ENCODE measurements at regions not wholly inside any gene's neighbourhood (a gene's known extent, or its start where the extent isn't known, plus 50 kb on each side); places are given as distances from the start of the nearest gene placed in this dataset.
A peak's percentile ranks its signal among the peaks of the same experiment; 100 is the strongest.
"Not testable (repeated sequence)": the region's sequence is repeated elsewhere in the genome, so short reads cannot be mapped to it uniquely, and the experiment has no call there.

DNA sequence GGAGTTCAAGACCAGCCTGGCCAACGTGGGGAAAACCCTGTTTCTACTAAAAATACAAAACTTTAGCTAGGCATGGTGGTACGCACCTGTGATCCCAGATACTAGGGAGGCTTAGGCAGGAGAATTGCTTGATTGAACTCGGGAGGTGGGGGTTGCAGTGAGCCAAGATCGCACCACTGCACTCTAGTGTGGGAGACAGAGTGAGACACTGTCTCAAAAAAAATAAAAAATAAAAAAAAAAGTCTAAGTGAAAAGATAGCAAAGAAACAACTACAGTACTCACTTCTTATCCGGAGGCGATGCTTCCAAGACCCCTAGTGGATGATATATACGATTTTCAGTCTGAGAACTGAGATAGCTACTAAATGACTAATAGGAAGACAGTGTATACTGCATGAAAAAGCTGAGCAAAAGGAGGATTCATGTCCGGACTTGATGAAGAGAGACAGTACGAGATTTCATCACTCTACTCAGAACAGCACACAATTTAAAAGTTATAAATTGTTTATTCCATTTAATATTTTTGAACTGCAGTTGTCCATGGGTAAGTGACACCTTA, 138.7 kb upstream of the GOLGA6L6 start:
- DNase-seq (ENCODE audit: low read depth in 2 of 3, low spot score in 1 of 3), result not testable (repeated sequence)

DNA sequence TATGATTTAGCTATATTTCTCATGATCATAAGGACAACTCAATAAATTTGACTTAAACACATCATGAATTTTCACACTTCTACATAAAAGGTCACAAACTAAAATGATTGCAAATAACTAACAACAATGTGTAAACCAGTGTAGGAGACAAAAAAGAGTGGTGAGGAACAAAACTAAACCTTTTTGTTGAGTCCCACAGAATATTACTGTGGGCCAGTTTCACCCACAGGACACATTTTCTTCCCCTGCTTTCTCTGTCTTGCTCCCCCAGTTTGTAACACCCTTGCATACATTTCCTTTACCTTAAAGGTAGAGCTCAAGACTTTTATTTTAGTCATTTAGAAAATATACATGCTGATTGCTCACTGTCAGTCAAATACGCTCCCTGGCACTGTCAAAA, 130.9 kb upstream of the GOLGA6L6 start:
- DNase-seq (ENCODE audit: low read depth in 2 of 3, low spot score in 1 of 3), result no peak

DNA sequence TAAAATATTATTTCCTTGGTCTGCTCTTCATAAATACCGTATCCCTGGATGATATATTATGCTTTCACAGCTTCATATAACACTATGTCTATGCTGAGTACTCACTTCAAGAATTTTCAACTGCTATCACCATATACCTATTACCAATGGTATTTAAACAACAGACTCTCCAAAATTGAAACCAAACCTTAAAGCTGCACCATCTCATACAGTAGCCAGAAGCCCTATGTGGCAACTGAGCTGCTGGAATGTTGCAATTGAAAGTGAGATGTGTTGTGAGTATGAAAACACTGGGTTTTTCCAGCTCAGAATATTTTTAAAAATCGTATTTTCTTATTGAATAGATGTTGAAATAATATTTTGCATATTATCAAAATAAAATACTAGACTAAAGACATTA, 130.1 kb upstream of the GOLGA6L6 start:
- DNase-seq (ENCODE audit: low read depth in 2 of 3, low spot score in 1 of 3), result no peak

DNA sequence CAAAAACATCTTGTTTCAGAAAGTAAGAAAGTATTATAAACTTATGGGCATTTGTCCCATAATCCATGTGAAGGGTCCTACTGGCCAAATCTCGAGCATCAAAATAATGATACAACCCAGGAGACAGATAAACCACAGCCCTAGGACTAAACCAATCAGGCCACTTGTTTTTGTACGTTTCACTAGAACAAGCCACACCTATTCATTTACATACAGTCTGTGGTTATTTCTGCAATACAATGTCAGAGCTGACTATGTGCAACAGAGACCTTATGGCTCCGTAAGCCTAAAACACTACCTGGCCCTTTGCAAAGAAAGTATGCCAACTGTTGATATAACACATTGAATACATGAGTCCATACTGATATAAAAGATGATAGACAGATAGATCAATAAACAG, 124.8 kb upstream of the GOLGA6L6 start:
- not testable (repeated sequence) for DNase-seq (ENCODE audit: low read depth in 2 of 3, low spot score in 1 of 3)

DNA sequence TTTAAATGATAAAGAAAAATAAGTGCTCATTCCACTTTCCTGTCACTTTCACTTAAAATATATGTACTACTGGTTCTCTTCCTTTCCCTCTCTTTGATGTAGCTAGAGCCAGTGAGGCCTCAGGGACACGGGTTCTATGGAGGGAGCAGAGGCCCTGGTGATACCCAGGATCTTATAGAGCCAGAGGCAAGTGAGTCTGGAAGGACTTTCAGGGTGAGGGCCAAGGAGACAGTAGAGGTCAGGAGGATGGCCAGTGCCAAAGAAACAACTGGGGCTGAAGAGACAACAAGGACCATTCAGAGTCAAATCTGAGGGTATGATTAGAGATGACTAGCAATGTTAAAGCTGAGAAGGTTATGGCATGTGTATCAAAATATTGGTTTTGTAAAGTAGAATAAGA, 124.1 kb upstream of the GOLGA6L6 start:
- no peak for DNase-seq (ENCODE audit: low read depth in 2 of 3, low spot score in 1 of 3)

DNA sequence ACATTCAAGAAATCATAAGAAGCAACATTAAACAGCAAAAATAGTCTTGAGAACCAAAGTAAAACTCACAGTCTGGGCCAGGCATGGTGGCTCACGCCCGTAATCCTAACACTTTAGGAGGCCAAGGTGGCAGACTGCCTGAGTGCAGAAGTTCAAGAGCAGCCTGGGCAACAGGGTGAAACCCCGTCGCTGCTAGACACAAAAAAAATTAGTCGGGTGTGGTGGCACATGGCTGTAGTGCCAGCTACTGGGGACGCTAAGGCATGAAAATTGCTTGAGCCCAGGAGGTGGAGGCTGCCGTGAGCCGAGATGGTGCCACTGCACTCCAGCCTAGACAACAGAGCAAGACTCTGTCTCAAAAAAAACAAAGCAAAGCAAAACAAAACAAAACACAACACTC, 117.7 kb upstream of the GOLGA6L6 start:
- no peak for DNase-seq (ENCODE audit: low read depth in 2 of 3, low spot score in 1 of 3)

DNA sequence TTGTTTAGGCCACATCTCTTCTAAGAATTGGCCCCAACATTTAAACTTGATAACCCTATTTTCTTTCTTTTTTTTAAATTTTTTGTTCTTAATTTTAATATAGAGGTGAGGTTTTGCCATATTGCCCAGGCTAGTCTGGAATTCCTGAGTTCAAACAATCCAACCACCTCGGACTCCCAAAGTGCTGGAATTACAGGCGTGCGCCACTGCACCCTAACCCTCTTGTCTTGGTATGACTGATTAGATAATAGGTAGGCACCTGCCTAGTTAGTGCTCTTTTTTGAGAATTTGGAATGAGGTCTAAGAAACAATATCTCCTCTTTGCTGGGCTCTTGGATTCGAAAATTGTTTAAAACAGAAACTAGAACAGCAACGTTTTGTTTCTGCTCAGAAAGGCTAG, 116.4 kb upstream of the GOLGA6L6 start:
- DNase-seq (ENCODE audit: low read depth in 2 of 3, low spot score in 1 of 3), result no peak

DNA sequence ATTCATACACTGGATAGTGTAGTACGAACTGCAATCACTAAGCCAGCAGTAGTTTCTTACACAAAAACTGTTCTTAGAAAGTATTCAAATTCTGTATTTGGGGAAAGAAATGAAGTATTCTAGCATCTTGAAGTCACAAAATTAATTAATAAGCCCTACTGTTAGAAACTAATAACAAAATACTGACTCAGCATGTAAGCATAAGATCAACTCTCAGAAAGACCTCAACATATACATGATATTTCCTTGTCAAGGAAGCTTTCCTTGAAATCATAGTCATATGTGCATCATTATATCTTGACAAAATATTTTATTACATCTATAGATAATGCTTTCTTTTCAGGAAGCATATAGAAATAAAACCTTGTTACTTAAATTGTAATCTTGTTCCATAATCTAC, 115.5 kb upstream of the GOLGA6L6 start:
- no peak for DNase-seq (ENCODE audit: low read depth in 2 of 3, low spot score in 1 of 3)

DNA sequence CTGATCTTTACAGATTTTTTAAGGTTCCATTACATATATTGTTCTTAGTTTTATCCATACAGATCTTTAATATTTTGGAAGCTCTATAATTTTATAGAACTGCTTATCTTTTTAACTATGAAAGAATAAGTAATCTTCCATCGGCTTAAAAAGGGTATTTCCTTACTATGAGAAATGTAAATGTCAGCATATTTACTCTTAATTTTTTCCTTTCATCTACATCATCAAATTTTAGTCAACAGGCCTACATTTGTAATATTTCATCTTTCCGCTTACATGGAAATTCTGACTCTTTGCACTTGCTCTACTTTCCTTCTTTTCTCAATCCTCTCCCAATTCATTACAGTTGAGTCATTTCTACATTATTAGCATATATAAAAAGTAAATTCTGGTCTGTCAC, 111.3 kb upstream of the GOLGA6L6 start:
- no peak for DNase-seq (ENCODE audit: low read depth in 2 of 3, low spot score in 1 of 3)

DNA sequence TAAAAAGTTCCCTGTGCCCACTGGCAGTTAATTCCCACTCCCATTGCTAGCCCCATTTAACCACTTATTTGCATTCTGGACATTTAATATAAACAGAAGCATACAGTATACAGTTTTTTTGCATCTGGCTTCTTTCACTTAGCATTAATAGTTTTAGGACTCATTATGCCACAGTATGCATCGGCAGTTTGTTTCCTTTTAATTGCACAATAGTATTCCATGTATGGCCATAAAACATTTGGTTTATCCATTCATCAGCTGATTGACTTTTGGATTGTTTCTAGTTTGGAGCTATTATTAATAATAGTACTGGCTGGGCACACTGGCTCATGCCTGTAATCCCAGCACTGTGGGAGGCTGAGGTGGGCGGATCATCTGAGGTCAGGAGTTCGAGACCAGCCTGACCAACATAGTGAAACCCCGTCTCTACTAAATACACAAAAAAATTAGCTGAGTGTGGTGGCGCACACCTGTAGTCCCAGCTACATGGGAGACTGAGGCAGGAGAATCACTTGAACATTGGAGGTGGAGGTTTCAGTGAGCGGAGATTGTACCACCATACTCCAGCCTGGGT, 106.9 kb upstream of the GOLGA6L6 start:
- DNase-seq (ENCODE audit: low read depth in 2 of 3, low spot score in 1 of 3), result not testable (repeated sequence)

DNA sequence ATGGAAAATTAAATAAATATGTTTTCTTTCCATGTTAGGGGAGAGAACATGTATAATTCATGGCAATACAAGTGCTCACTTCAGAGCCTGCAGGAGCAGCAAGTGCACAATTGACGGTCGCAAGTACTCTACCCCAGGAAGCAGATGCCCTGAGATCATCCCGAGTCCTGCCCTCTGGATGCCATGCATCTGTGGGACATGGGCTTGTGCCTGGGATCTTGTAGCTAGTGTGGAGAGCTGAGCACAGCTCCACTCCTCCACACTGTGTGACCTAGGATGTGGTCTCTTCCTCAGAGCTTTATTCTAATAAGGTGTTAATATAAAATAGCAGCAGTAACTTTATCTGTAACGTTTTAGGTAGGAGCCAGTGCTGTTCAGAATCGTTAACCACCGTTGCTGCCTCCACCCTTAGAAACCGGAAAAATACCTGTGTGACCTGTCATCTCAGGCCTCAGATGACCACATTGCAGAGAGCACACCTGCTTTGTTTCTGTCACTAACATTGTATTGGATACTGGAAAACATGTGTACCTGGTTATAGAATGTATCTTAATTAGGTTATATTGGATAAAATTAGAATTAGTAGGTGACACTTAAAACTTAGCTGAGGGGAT, 105.0 kb upstream of the GOLGA6L6 start:
- DNase-seq (ENCODE audit: low read depth in 2 of 3, low spot score in 1 of 3), result no peak

DNA sequence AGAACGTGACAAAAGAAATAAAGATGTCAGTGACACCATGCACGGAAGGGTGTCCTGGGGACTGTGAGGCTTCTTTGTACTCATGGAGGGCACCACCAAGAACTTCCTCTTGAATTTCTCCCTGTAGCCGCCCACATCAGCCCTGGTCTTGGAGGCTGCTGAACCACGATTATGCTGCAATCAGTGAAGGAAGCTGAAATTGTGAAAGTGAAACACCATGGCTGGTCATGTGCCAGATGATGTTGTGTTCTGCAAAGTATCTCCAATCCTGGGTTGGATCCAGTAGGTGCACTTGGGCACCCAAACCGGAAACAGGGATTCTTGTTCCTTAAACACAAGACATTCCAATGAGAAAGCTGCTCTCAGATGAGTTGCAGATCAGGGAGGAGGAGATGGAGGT, 104.4 kb upstream of the GOLGA6L6 start:
- peak in 2 of 3 donors; percentile 12 to 16 for DNase-seq (ENCODE audit: low read depth in 2 of 3, low spot score in 1 of 3)

DNA sequence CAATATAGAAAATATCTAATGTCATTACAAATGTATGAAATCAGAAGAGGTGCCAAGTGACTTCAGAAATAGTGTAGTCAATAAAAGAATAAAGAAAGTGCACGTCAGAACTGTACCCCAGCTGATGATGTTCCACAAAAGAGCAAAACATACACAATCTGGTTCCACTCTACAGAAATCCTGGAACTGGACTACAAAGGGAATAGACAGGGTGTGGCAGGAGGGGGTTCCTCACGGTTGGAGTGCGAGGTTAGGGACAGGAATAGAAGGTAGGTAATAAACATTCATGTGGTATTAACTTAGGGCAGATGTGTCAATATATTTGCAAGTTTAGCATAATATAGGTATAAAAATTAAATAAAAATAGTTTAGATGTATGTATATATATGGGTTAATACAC, 103.3 kb upstream of the GOLGA6L6 start:
- DNase-seq (ENCODE audit: low read depth in 2 of 3, low spot score in 1 of 3), result no peak

DNA sequence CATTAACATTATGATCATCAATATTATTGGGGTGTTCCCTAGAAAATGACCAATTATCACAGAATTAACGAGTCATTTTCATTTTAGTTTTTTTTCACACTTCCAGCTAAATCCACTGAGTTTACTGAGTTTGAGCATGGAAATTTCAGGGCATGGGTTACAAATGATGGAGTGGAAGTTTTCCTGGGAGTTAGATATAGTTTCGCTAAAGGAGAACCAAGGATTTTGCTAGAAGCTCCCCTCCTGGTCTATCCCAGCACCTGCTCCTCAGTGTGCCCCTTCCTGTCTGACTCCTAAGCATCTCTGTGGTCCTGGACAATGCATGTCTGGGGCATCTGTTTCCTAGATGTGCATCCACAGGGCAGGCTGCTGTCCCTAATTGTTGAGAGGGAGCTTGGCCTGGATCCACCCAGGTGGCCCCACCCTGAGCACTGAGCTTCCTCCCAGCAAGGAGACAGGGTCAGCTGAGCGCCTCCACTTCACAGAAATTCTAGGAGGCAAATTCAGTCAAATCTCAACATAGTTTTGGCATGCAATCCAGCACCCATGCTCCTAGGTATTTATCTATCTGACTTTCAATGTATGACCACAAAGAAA, 102.3 kb upstream of the GOLGA6L6 start:
- no peak for DNase-seq (ENCODE audit: low read depth in 2 of 3, low spot score in 1 of 3)

DNA sequence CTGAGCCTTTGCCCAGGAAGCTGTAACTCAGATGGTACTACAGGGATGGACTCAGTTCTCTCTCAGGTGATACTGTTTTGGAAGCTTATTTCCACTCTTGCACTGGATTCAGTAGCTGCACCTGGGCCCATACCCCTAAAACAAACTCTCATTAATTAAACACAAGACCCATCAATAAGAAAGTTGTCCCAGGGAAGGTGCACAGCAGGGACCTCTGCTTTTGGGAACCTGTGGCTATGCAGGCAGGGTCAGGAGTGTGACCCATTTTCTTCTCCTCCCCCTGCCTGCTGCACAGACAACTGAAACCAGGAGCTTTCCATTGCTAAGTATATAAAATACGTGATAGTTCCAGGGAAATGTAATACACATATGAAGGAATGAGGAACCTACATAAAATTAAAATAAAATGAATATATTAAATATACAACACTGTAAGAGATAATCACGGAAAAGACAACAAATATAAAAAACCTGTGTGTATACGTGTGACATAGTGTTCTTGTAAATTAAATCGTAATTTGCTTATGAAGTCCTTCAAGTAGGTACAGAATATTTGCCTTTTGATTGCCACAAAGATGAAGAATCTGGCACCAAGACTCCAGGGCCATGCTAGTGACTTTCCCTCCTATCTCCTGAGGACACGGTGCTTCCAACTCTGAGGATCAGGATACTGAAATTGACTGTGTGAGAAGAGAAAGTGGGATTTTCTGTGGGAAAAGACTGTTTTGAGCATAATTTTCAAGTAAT, 101.6 kb upstream of the GOLGA6L6 start:
- DNase-seq (ENCODE audit: low read depth in 2 of 3, low spot score in 1 of 3), result no peak

DNA sequence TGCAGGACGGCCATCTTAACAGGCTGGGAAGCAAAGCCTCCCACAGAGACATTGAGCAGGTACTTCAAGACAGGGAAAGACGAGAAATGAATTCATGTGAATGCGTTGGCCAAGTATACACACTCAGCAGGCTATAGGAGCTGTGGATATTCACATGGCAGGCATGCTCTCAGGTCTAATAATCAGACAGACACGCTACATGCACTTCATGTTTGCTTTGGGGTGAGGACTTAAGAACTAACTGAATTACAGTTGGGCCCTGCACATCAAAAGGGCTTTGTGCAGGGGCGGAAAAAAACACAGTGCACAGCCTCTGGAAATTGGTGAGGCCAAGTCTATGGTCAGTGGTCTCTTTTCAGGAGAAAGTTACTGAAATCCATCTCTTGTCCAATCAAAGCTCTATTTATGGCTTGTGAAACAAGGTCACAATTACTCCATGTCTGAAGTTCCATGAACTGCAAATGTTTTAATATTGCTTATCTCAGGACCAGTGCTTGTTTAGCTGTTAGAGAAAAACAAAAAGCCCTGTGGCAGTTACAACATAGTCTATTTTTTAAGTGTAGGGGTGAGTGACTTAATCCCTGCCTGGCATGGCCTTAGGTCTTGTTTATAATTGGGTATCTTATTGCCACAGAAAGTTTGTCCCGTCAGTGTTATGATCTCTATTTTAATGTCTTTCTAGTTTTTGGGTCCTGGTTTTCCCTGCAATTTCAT, 100.6 kb upstream of the GOLGA6L6 start:
- DNase-seq (ENCODE audit: low read depth in 2 of 3, low spot score in 1 of 3), result no peak

DNA sequence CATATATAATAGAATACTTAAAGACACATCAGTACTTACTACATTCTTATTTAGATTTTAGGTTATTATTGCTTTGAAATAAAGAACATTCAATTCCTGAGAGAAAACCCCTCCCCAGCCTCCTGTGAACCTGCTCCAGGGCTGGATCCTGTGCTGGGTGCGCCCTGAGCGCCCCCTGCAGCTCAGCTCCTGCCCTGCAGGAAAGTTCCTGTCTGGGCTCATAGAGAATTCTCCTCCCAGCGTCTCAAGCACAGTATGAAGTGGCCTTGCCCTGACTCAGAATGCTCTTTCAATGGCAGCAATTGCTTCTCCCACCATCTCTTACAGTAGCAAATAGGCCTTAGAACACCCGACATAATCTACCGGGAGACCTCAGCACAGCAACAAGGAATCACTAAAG, 98.8 kb upstream of the GOLGA6L6 start:
- not testable (repeated sequence) for DNase-seq (ENCODE audit: low read depth in 2 of 3, low spot score in 1 of 3)

DNA sequence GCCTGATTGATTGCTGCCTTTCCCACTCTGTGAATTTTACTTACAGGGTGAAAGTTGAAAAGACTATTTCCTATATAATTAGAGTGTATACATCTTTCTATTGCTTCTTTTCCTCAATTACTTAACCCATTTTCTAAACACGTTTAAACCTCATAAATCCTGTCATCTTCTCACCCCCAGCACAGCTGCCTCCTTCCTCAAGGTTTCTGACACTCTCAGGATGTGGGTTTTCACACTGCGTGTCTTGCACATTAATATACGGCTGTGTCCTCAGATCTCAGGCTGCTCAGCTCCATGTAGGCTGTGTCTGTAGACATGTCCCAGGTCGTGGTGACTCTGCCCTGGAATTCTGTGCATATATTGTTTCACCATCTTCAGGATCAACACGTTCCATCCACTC, 97.6 kb upstream of the GOLGA6L6 start:
- DNase-seq (ENCODE audit: low read depth in 2 of 3, low spot score in 1 of 3), result not testable (repeated sequence)

DNA sequence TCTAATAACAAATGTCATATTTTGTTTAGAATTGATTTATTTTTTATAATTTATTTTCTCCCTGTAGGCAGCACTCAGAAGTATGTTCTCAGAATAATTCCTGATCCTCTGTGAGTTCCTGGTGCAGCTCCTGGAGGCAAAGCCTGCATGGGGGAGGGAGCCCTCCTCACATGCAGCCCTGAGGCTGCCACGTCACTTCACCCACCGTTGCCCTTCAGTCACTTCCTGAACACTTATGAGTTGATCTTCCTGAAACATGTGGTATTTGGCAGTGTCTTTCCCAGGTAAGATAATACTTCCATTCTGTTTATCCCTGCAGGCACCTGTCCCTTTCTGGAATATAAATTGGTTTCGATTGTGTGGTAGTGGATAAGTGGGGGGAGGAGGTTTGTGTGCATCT, 95.9 kb upstream of the GOLGA6L6 start:
- not testable (repeated sequence) for DNase-seq (ENCODE audit: low read depth in 2 of 3, low spot score in 1 of 3)

DNA sequence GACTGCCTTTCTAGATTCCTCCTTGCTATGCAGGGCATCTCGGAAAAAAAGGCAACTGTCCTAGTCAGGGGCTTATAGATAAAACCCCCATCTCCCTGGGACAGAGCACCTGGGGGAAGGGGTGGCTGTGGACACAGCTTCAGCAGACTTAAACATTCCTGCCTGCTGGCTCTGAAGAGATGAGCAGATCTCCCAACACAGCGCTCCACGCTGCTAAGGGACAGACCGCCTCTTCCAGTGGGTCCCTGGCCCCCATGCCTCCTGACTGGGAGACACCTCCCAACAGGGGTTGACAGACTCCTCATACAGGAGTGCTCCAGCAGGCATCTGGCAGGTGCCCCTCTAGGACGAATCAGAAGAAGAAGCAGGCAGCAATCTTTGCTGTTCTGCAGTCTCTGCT, 87.9 kb upstream of the GOLGA6L6 start:
- DNase-seq (ENCODE audit: low read depth in 2 of 3, low spot score in 1 of 3), result not testable (repeated sequence)

DNA sequence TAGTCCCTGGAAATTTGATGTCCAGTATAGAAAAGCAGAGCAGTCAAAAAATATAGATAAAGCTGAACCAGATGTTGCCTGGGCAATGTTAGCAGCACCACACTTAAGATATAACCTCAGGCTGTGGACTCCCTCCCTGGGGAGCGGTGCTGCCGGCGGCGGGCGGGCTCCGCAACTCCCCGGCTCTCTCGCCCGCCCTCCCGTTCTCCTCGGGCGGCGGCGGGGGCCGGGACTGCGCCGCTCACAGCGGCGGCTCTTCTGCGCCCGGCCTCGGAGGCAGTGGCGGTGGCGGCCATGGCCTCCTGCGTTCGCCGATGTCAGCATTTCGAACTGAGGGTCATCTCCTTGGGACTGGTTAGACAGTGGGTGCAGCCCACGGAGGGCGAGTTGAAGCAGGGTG, 86.9 kb upstream of the GOLGA6L6 start:
- not testable (repeated sequence) for DNase-seq (ENCODE audit: low read depth in 2 of 3, low spot score in 1 of 3)

Measured in stimulated activated CD4-positive, alpha-beta T cell treated with anti-CD3 and anti-CD28 coated beads, Interleukin-12 subunit alpha, Interleukin-12 subunit beta, amount 100 ng/mL, for 48 hours (primary cell).